NCI-H2081 treated with DMSO at 0.1 percent for 48 hours (cell line): ENCODE measurements at regions not wholly inside any gene's neighbourhood (a gene's known extent, or its start where the extent isn't known, plus 50 kb on each side); places are given as distances from the start of the nearest gene placed in this dataset.

Experiments
- DNase-seq: peaks from one replicate; lab custom pipeline; 2025; lab: John Stamatoyannopoulos, UW

- no peak for DNase-seq
Measured at GRCh38 chr6:14806101-14806500, 439.8 kb upstream of the JARID2 start.

- no peak for DNase-seq
Measured at GRCh38 chr6:14807130-14807529, 438.7 kb upstream of the JARID2 start.

GRCh38 chr6:14807971-14808370 is 437.9 kb upstream of the JARID2 start:
- no peak for DNase-seq

GRCh38 chr6:14810021-14810420 is 435.8 kb upstream of the JARID2 start:
- DNase-seq, result no peak

GRCh38 chr6:14811775-14812428 is 434.0 kb upstream of the JARID2 start:
- no peak for DNase-seq

- DNase-seq, result no peak
Measured at GRCh38 chr6:14814016-14814415, 431.9 kb upstream of the JARID2 start.

- DNase-seq, result no peak
Measured at GRCh38 chr6:14816116-14816859, 429.6 kb upstream of the JARID2 start.

- no peak for DNase-seq
Measured at GRCh38 chr6:14817074-14817473, 428.8 kb upstream of the JARID2 start.

GRCh38 chr6:14818422-14818884 is 427.4 kb upstream of the JARID2 start:
- no peak for DNase-seq

- no peak for DNase-seq
Measured at GRCh38 chr6:14819001-14819400, 426.9 kb upstream of the JARID2 start.

GRCh38 chr6:14819840-14820420 is 425.9 kb upstream of the JARID2 start:
- no peak for DNase-seq

GRCh38 chr6:14822012-14822553 is 423.8 kb upstream of the JARID2 start:
- no peak for DNase-seq

- DNase-seq, result no peak
Measured at GRCh38 chr6:14822679-14823078, 423.2 kb upstream of the JARID2 start.

- no peak for DNase-seq
Measured at GRCh38 chr6:14824060-14824459, 421.8 kb upstream of the JARID2 start.

GRCh38 chr6:14824484-14825275 is 421.2 kb upstream of the JARID2 start:
- DNase-seq, result no peak

- no peak for DNase-seq
Measured at GRCh38 chr6:14826456-14826855, 419.4 kb upstream of the JARID2 start.

- DNase-seq, result no peak
Measured at GRCh38 chr6:14827354-14827753, 418.5 kb upstream of the JARID2 start.

GRCh38 chr6:14828201-14828611 is 417.7 kb upstream of the JARID2 start:
- no peak for DNase-seq

GRCh38 chr6:14831070-14831469 is 414.8 kb upstream of the JARID2 start:
- DNase-seq, result no peak

GRCh38 chr6:14831937-14832336 is 413.9 kb upstream of the JARID2 start:
- no peak for DNase-seq

- DNase-seq, result no peak
Measured at GRCh38 chr6:14832427-14832826, 413.4 kb upstream of the JARID2 start.

GRCh38 chr6:14834851-14835530 is 410.9 kb upstream of the JARID2 start:
- DNase-seq, result no peak
